PFSK-1 (cell line): ENCODE measurements at regions not wholly inside any gene's neighbourhood (a gene's known extent, or its start where the extent isn't known, plus 50 kb on each side); places are given as distances from the start of the nearest gene placed in this dataset.

Source experiments
- FOXP2 ChIP-seq: optimal IDR thresholded peaks from 2 replicates; pipeline ENCODE3; 2011; ENCODE audit warnings: borderline replicate concordance, control low read depth, inconsistent platforms; ENCODE audit not compliant: insufficient read depth; ENCODE audit errors: extremely low read length, extremely low read depth
- POLR2AphosphoS5 ChIP-seq: IDR thresholded peaks from 2 replicates; pipeline ENCODE4 v1.6.1; 2012; ENCODE audit warnings: low read depth, mild to moderate bottlenecking, control low read depth, low read length, moderate library complexity
- REST ChIP-seq, 2 experiments: IDR thresholded peaks; 2 replicates each; pipeline versions ENCODE4 v1.6.1 to v1.8.0; 2011 to 2012; ENCODE audit warnings: low read depth in 2 of 2, low read length in 2 of 2, control low read depth in 1 of 2, inconsistent platforms in 1 of 2, mild to moderate bottlenecking in 1 of 2, moderate library complexity in 1 of 2; ENCODE audit not compliant: insufficient read depth in 1 of 2
- SIN3A ChIP-seq: IDR thresholded peaks from 2 replicates; pipeline ENCODE4 v1.6.1; 2012; ENCODE audit warnings: mild to moderate bottlenecking, low read length, moderate library complexity, borderline replicate concordance; ENCODE audit not compliant: insufficient read depth
- TAF1 ChIP-seq: IDR thresholded peaks from 2 replicates; pipeline ENCODE4 v1.6.1; 2012; ENCODE audit warnings: low read length, control low read depth, borderline replicate concordance; ENCODE audit not compliant: insufficient read depth

GRCh38 chr21:15625363-15625762 lies 104.4 kb upstream of the USP25 start:
- TF ChIP-seq POLR2AphosphoS5 (no peak), TAF1 (no peak), SIN3A (no peak), REST (IDR thresholded peaks at IDR 0.05; ENCODE audit: insufficient read depth in 1 of 2, low read depth in 2 of 2, low read length in 2 of 2) (no peak), FOXP2 (no peak)

- TF ChIP-seq REST (IDR thresholded peaks at IDR 0.05; ENCODE audit: insufficient read depth in 1 of 2, low read depth in 2 of 2, low read length in 2 of 2) (no peak), POLR2AphosphoS5 (no peak), TAF1 (no peak), SIN3A (no peak), FOXP2 (no peak)
These were observed 103.8 kb upstream of the USP25 start for GRCh38 chr21:15626031-15626430.

- TF ChIP-seq SIN3A (no peak), FOXP2 (no peak), TAF1 (no peak), REST (IDR thresholded peaks at IDR 0.05; ENCODE audit: insufficient read depth in 1 of 2, low read depth in 2 of 2, low read length in 2 of 2) (no peak), POLR2AphosphoS5 (no peak)
These were observed 102.8 kb upstream of the USP25 start for GRCh38 chr21:15627011-15627410.

- no peak for TF ChIP-seq REST (IDR thresholded peaks at IDR 0.05; ENCODE audit: insufficient read depth in 1 of 2, low read depth in 2 of 2, low read length in 2 of 2)
- TF ChIP-seq TAF1 = no peak
These were observed 102.0 kb upstream of the USP25 start for GRCh38 chr21:15627823-15628222.

- no peak for TF ChIP-seq FOXP2
- TF ChIP-seq TAF1 = no peak
- TF ChIP-seq REST (IDR thresholded peaks at IDR 0.05; ENCODE audit: insufficient read depth in 1 of 2, low read depth in 2 of 2, low read length in 2 of 2) = no peak
- no peak for TF ChIP-seq POLR2AphosphoS5
- no peak for TF ChIP-seq SIN3A
These were observed 98.4 kb upstream of the USP25 start for GRCh38 chr21:15631342-15631741.
